ENCODE measurements at regions not wholly inside any gene's neighbourhood (a gene's known extent, or its start where the extent isn't known, plus 50 kb on each side); places are given as distances from the start of the nearest gene placed in this dataset.

GRCh38 chr2:120446236-120447126, 100.5 kb downstream of the INHBB start:
- Histone ChIP-seq H3K27me3 (ENCODE audit: control insufficient read depth, insufficient read depth, low read length) (peaks cover 35% of the 10 kb centered on the region), H3K4me3 (replicated peaks in 1 of 4; ENCODE audit: control extremely low read depth in 1 of 4, insufficient read depth in 1 of 4, low read depth in 3 of 4, low read length in 4 of 4) (no peak overlapping the region), H3K27ac (ENCODE audit: insufficient read depth, low read length) (no peak overlapping the region), H2AFZ (ENCODE audit: low read length) (no peak overlapping the region), H4K20me1 (ENCODE audit: control insufficient read depth, extremely low read depth, insufficient read depth, low read length) (no peaks in the 10 kb centered on the region), H3K36me3 (ENCODE audit: control insufficient read depth, insufficient read depth, low read length) (no peaks in the 10 kb centered on the region), H3K9ac (ENCODE audit: insufficient read depth, low read length) (no peak overlapping the region), H3K4me2 (ENCODE audit: extremely low read depth, insufficient read depth, low read length) (no peak overlapping the region), H3K9me3 (ENCODE audit: control insufficient read depth, insufficient read depth, low read depth, low read length) (no peaks in the 10 kb centered on the region), H3K79me2 (ENCODE audit: control insufficient read depth, insufficient read depth, low read length) (no peaks in the 10 kb centered on the region), H3K4me1 (ENCODE audit: control insufficient read depth, extremely low read depth, insufficient read depth, low read length) (no peaks in the 10 kb centered on the region)
- TF ChIP-seq, protein P1, sequence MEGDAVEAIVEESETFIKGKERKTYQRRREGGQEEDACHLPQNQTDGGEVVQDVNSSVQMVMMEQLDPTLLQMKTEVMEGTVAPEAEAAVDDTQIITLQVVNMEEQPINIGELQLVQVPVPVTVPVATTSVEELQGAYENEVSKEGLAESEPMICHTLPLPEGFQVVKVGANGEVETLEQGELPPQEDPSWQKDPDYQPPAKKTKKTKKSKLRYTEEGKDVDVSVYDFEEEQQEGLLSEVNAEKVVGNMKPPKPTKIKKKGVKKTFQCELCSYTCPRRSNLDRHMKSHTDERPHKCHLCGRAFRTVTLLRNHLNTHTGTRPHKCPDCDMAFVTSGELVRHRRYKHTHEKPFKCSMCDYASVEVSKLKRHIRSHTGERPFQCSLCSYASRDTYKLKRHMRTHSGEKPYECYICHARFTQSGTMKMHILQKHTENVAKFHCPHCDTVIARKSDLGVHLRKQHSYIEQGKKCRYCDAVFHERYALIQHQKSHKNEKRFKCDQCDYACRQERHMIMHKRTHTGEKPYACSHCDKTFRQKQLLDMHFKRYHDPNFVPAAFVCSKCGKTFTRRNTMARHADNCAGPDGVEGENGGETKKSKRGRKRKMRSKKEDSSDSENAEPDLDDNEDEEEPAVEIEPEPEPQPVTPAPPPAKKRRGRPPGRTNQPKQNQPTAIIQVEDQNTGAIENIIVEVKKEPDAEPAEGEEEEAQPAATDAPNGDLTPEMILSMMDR (conservative IDR thresholded peaks at IDR 0.05 in 1 of 2, IDR thresholded peaks at IDR 0.05 in 1 of 2; ENCODE audit: low read depth in 1 of 2, low read length in 2 of 2), result no peak
- no peak for DNase-seq (ENCODE audit: low read depth in 2 of 2)

- no peak for DNase-seq (ENCODE audit: low read depth in 2 of 2)
- TF ChIP-seq EZH2 (IDR thresholded peaks at IDR 0.05; ENCODE audit: low read length, missing control alignments), result no peak
- TF ChIP-seq, protein P1 (conservative IDR thresholded peaks at IDR 0.05 in 1 of 2, IDR thresholded peaks at IDR 0.05 in 1 of 2; ENCODE audit: low read depth in 1 of 2, low read length in 2 of 2), result no peak
- peaks cover 28% of the 10 kb centered on the region for H3K27me3 ChIP-seq (ENCODE audit: control insufficient read depth, insufficient read depth, low read length)
Observed at GRCh38 chr2:120447127-120447785, 101.3 kb downstream of the INHBB start.

GRCh38 chr2:120448436-120448835, 102.5 kb downstream of the INHBB start:
- Histone ChIP-seq H4K20me1 (ENCODE audit: control insufficient read depth, extremely low read depth, insufficient read depth, low read length) (no peaks in the 10 kb centered on the region), H2AFZ (ENCODE audit: low read length) (no peak overlapping the region), H3K36me3 (ENCODE audit: control insufficient read depth, insufficient read depth, low read length) (no peaks in the 10 kb centered on the region), H3K4me3 (replicated peaks in 1 of 4; ENCODE audit: control extremely low read depth in 1 of 4, insufficient read depth in 1 of 4, low read depth in 3 of 4, low read length in 4 of 4) (no peak overlapping the region), H3K9me3 (ENCODE audit: control insufficient read depth, insufficient read depth, low read depth, low read length) (no peaks in the 10 kb centered on the region), H3K27me3 (ENCODE audit: control insufficient read depth, insufficient read depth, low read length) (peaks cover 16% of the 10 kb centered on the region), H3K27ac (ENCODE audit: insufficient read depth, low read length) (no peak overlapping the region), H3K79me2 (ENCODE audit: control insufficient read depth, insufficient read depth, low read length) (no peaks in the 10 kb centered on the region), H3K9ac (ENCODE audit: insufficient read depth, low read length) (no peak overlapping the region), H3K4me1 (ENCODE audit: control insufficient read depth, extremely low read depth, insufficient read depth, low read length) (no peaks in the 10 kb centered on the region), H3K4me2 (ENCODE audit: extremely low read depth, insufficient read depth, low read length) (no peak overlapping the region)
- no peak for DNase-seq (ENCODE audit: low read depth in 2 of 2)
- TF ChIP-seq EZH2 (IDR thresholded peaks at IDR 0.05; ENCODE audit: low read length, missing control alignments), result no peak
- TF ChIP-seq, protein P1 (conservative IDR thresholded peaks at IDR 0.05 in 1 of 2, IDR thresholded peaks at IDR 0.05 in 1 of 2; ENCODE audit: low read depth in 1 of 2, low read length in 2 of 2), result no peak

More at GRCh38 chr2:120447127-120447785, 101.3 kb downstream of the INHBB start:
- Histone ChIP-seq H3K9ac (ENCODE audit: insufficient read depth, low read length) (no peak overlapping the region), H3K79me2 (ENCODE audit: control insufficient read depth, insufficient read depth, low read length) (no peaks in the 10 kb centered on the region), H3K9me3 (ENCODE audit: control insufficient read depth, insufficient read depth, low read depth, low read length) (no peaks in the 10 kb centered on the region), H2AFZ (ENCODE audit: low read length) (no peak overlapping the region), H4K20me1 (ENCODE audit: control insufficient read depth, extremely low read depth, insufficient read depth, low read length) (no peaks in the 10 kb centered on the region), H3K36me3 (ENCODE audit: control insufficient read depth, insufficient read depth, low read length) (no peaks in the 10 kb centered on the region), H3K4me1 (ENCODE audit: control insufficient read depth, extremely low read depth, insufficient read depth, low read length) (no peaks in the 10 kb centered on the region), H3K4me2 (ENCODE audit: extremely low read depth, insufficient read depth, low read length) (no peak overlapping the region), H3K4me3 (replicated peaks in 1 of 4; ENCODE audit: control extremely low read depth in 1 of 4, insufficient read depth in 1 of 4, low read depth in 3 of 4, low read length in 4 of 4) (no peak overlapping the region), H3K27ac (ENCODE audit: insufficient read depth, low read length) (no peak overlapping the region)
